HG02852 (cell line): ENCODE measurements at regions not wholly inside any gene's neighbourhood (a gene's known extent, or its start where the extent isn't known, plus 50 kb on each side); places are given as distances from the start of the nearest gene placed in this dataset.
"Not testable (repeated sequence)": the region's sequence is repeated elsewhere in the genome, so short reads cannot be mapped to it uniquely, and the experiment has no call there.

Experiments
- ATAC-seq: cut with Tn5 transposase; IDR thresholded peaks from one replicate; pipeline ENCODE4 v1.9.1; 2021; ENCODE audit warnings: mild to moderate bottlenecking, moderate library complexity; ENCODE audit not compliant: unreplicated experiment

DNA sequence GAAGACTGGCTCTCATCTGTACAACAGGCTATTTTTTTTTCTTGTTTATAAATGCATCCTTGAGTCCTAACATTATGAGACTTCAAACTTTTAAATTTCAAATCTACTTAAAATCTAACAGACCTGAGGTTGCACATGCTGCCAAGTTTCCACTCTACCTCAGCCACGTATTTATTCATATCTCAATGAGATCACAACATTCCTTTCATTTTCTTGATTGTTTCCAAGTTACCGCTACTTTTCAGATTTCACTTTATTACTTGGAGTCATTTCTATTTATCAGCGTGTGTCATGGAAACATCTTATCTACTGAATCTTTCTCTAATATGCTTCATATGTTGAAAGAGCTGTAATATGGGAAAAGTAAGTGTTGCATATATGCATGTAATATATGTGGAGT, 1257.5 kb upstream of the ATXN8OS start:
- no peak for ATAC-seq

DNA sequence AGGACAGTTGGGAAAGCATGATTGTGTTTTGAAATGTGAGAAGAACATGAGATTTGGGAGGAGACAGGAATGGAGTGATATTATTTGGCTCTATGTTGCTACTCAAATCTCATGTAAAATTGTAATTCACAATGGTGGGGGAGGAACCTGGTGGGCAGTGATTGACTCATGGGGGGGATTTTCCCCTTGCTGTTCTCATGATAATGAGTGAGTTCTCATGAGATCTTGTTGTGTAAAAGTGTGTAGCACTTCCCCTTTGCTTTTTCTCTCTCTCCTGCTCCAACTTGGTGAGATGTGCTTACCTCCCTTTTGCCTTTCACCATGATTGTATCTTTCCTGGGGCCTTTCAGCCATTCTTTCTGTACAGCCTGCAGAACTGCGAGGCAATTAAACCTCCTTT, 1261.0 kb upstream of the ATXN8OS start:
- ATAC-seq: no peak

DNA sequence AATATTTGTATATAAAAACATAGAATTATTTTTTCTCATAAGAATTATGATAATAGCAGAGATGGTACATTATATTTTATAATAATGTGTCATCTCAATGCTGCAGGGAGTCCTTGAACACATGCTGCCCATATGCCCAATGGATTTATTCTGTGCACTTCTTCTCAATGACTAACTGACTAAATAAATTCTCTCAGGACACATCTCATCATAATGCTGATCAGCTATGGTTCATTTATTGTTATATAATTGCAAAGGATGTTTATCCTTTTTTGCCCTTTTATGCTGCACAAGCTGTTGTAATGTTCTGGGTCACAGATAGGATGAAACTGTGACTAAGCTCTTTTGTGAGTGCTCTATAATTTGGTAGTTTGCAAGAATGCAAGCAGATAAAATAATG, 1273.3 kb upstream of the ATXN8OS start:
- no peak for ATAC-seq

DNA sequence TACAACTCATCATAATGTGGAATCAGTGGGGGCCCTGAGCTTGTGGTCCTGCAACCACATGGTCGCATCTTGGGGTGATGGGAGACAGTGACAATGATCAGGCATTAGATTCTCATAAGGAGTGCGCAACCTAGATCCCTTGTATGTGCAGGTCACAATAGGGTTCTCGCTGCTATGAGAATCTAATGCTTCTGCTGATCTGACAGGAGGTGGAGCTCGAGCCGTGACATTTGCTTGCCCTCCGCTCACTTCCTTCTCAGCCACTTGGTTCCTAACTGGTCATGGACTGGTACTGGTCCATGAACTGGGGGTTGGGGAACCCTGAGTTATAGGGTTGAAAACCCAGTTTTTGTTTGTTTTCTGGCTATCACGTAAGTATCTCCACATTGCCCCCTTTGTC, 1290.9 kb upstream of the ATXN8OS start:
- no peak for ATAC-seq

DNA sequence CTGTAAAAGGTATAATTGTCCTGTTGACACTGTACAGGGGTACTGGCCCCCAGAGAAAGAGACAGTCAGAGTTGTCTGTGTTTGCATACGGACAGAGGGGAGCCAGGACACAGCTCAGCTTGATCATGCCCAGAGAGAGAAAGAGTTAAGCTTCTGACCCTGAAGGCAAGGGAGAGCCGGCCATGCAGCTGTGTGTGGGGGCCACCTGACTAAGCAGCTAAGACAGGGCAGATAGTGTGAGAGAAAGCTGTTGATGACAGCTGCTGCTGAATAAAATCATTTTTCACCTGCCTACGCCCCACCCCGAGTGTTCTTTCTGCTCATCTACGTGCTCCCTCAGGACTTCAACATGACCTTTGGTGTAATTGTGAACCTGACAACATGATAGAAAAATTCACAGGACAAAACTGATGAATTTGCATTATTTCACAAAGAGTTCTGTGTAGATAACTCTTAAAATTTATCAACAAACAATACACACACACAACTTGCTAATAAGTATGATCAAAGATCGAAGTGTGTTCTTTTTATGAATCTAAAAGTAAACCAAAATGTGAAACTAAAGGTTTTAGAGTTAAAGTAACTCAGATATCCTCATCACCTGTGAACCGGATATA, 1294.3 kb upstream of the ATXN8OS start:
- no peak for ATAC-seq

DNA sequence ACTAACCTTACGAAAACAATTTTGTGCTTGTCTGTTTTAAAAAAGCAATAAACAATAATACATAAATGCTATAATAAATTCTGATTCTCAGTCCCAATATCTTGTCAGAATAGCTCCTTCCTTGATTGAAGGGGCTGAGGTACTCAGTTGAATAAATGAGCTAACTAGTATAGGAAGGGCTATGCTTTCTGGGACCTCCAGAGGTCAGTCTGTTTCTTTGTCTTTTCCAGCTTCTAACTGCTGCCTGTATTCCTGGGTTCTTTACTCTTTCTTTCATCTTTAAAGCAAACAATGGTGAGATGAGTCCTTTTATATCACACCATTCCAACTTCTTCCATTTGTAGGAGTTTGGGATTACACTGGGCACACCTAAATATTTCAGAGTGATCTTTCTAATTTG, 1297.0 kb upstream of the ATXN8OS start:
- no peak for ATAC-seq

DNA sequence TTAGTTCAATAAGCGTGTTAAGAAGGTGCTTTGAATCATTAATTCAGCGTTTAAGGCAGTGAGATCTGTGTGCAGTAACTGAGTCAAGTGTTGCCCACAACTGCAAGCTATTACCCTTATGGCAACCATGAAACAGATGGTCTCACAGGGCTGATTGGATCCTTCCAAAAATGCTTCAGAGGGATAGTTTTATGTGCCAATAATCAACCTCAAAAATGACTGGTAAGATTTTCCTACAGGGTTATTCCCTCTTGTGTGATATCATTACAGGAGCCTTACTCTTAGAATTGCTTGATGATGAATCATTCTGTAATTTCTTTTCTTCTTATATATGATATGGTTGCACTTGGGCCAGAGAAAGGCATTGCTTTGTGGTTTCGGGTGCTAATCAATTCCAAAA, 1299.2 kb upstream of the ATXN8OS start:
- no peak for ATAC-seq

DNA sequence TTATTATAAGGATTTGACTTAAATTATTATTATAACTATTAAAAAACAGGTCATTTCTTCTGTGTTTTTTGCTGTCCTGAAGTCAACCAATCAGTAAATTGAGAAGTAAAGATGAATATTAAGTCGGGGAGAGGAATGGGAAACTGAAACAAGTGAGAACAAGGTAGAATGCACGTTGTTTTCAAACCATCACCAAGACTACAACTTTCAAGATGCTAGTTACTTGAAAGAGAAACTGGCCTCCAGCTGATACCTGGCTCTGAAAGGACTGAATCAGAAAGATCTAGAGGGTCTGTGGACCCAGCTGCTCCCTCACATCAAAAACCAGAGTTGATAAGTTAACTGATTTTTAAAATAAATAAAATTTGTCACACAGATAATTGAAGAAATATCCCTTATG, 1301.5 kb upstream of the ATXN8OS start:
- ATAC-seq: peak; percentile 57

DNA sequence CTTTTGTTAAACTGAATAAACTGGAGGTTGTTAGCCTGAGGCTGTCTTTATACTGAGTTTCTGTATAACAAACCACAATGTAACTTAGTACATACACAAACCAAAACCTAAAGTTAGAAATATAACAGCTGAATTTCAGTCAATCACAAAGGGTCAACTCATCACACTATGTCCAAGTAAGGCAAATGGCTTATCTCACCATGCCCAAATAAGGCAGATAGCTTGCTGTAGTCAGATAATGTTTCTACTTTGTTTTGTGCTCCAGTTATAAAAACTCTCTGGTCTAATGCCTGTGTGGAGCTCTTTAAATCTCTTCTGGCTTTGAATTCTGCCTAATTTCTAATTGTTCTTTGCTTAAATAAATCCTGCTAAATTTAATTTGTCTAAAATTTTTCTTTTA, 1323.4 kb upstream of the ATXN8OS start:
- no peak for ATAC-seq

DNA sequence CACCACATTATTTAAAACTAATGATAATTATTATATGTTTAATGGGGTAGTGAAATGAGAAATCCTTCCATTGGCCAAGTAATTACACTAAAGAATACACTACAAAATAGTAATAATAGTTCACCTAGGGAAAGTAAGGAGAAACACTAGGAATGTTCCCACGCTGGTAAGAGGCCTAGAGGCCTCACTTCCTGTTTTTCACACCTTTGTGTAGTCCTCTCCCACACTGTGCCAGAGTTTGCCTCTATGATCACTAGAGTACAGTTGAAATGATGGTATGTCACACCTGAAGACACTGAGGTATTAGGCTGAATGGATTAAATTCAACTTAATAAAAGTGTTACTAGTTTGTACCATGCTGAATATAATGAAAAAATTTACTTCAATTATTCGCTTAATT, 1348.0 kb upstream of the ATXN8OS start:
- no peak for ATAC-seq

DNA sequence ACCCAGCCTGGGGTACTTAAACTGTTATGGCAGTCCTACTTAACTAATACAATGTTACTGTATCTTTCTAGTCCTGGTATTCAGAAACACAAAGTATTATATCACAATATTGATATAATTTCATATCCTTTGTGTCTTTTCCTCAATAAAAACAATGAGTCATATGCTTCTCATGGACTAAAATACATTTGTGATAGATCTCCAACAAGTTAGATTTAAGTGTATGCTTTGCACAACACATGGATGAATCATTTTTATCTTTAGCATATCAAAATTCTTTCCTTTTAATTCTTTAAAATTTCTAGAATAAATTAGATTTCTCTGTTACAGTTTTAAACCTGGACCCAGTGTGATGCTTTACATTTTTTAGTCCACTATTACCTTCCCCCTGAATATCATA, 1357.8 kb upstream of the ATXN8OS start:
- no peak for ATAC-seq

DNA sequence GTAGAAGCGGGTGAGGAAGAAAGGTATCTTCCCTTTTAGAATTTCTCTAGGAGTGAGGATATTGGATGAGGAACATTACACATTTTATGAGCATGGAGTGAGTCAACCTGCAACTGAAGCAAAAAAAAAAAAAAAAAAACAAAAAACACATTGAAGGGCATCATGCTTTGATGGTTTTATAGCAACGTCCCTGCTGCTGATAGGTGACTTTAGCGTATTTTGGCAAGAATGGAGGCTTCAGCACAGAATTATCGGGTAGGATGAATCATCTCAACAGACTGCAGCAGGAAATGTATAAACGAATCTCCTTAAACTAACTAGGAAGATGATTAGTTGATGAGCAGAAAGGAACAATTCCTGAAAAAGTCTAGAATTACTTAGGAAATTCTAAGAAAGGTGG, 1359.6 kb upstream of the ATXN8OS start:
- ATAC-seq: no peak

DNA sequence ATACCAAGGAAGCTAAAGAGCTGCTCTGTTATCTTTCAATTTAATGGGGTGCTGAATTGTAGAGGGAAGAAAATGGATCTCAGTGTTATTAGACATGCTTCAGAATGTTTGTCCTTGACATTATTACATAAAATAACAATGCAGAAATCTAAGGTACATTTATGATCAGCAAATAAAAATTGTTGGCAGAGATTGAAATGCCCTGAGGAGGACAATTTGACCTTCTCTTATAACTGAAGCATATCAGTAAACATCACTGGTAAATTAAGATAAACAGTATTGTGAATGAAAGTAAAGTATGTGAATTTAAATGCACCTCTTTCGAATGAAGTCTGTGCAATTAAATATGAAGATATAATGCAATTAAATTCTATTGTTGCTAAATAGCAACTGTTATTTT, 1362.1 kb upstream of the ATXN8OS start:
- no peak for ATAC-seq

DNA sequence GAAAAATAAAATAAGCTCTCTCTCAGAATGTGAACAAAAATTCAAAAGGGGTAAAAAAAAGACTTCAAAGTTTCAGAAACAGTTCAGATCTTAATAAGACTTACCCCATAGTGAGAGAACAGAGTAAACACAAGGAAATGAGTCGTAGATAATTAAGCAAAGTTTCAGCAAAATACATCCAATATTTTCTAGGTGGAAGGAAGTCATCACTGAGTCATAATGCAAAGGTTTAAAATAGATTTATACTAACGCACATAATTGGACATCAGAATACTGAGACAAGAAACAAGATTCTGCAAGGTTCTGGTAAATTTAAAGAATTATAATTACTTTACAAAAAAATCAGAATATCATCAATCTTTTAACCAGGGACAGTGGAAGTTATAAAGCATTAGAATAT, 1370.7 kb upstream of the ATXN8OS start:
- ATAC-seq: no peak

DNA sequence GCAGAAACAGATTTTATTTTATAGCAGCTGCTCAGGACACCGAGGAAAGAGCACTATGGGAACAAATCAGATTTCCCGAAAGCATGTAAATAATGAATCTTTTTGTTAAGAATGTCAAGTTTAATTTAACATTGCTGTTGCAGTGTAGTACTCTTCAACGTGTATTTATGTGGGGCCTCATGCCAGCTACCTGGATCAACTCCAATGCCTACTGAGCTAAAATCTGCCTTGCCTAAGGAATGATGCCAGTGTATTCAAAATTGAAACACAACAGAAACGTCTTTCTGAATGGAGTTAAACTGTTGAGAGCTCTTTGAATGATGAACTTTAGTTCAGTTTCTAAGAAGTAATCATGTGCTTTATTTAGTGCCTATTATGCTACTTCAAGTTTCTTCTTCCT, 1379.8 kb upstream of the ATXN8OS start:
- no peak for ATAC-seq

DNA sequence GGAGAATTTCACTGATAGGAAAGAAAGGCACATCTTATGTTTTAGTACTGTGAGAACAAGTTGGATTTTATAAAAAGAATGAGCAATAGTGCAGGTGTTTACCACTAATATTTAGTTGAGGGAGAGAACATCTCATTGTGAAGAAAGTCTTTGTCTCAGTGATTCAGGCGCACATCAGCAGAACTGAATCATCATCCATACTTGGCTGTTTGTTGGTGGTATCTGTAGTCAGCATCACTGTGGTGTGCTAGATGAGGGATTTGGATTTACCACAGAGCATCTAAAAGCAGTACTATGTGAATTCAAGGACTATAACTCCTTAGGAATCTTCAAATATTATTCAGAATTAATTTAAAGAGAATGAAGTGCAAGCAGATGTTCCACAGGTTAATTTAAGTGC, 1380.5 kb upstream of the ATXN8OS start:
- ATAC-seq: no peak

DNA sequence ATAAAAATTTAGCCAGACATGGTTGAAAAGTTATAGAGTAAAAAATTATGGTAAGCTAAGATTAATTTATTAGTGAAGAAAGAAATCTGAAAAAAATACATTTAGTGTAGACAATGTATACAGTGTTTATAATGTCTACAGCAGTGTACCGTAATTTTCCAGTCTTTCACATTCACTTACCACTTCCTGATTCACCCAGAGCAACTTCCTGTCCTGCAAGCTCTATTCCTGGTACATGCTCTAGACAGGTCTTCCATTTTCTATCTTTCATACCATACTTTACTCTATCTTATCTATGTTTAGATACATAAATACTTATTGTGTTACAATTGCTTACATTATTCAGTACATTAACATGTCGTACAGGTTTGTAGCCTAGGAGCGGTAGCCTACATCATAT, 1387.8 kb upstream of the ATXN8OS start:
- no peak for ATAC-seq

DNA sequence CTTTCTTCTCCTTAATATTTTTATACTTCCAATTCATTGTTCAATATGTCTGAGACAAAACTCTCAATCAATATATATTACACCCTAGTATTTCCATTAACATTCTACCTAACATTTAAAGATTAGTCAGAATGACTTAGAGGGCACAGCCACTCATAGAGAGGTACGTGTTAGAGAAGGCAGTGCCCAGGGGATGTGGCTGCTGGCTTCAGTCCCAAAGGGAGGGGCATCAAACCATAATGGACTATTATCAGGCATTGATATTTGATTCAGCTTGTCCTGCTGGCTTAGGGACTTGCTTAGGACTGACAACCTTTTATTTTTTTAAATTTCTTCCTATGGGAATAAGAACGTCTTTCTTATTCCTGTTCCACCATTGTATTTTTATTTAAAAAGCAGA, 1392.0 kb upstream of the ATXN8OS start:
- no peak for ATAC-seq

DNA sequence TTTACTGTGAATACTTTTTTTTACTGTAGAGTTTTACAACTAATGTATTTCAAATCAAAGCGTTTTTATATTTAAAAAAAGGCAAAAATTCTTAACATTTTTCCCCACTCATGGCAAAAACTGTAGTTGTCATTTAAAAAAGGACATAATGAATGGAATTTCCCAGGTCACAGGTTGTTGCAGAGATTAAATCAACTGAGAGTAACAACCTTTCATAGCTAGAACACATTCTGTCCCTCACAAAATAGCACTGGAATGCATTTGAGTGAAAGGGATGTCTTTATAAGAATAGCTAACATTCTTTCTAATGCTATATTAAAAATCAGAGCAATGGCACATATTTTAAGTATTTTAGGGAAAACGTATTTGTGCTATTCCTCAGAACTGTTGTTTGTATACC, 1393.3 kb upstream of the ATXN8OS start:
- no peak for ATAC-seq

DNA sequence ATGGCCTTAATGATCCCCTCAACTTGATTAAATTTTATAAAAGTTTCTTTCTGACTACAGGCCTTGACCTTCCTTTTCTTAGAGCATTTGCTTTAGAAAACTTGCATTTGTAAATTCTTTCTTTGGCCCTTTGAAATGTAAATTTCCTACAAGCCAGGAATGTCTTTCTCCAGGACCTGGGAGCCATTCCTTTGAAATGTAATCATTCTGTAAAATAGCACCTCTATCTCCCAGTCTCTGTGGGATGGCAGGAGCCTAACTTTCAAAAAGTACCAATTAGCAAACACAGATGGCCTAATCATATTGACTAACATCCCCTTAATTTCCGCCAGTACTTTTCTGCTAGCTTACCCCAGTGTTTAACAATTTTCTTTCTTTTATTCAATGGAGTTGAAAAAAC, 1394.2 kb upstream of the ATXN8OS start:
- ATAC-seq: no peak

DNA sequence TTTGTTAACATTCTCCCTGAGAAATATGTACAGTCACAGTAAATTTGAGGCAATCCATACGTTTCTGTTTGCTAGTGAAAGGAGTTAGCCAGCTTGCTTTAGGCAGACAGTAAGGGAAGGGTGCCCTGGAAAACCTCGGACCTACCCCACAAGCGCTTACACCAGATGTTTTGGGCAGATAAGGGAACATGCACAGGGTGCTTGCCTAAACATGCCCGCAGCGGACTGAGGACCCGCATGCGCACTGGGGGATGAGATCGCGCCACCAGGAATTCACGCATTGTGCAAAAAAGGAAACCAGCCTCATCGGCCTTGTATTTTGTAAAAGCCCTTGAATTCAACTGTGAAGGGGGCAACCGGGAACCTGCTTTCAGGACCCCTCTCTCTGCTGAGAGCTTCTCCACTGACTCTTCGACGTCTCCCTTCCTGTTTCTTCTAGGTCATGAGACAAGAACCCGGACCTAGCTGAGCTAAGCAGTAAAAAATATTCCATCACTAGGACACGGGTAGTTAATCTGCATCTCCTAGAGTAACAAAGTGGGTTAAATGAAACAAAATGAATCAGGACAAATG, 1399.2 kb upstream of the ATXN8OS start:
- no peak for ATAC-seq

DNA sequence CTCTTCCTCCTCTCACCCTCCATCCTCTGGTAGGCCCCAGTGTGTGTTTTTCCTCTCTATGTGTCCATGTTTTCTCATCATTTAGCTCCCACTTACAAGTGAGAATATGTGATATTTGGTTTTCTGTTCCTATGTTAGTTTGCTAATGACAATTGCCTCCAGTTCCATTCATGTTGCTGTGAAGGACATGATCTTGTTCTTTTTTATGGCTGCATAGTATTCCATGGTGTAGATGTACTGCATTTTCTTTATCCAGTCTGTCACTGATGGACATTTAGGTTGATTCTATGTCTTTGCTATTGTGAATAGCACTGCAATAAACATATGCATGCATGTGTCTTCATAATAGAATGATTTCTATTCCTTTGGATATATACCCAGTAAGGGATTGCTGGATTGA, 1401.6 kb upstream of the ATXN8OS start:
- not testable (repeated sequence) for ATAC-seq

DNA sequence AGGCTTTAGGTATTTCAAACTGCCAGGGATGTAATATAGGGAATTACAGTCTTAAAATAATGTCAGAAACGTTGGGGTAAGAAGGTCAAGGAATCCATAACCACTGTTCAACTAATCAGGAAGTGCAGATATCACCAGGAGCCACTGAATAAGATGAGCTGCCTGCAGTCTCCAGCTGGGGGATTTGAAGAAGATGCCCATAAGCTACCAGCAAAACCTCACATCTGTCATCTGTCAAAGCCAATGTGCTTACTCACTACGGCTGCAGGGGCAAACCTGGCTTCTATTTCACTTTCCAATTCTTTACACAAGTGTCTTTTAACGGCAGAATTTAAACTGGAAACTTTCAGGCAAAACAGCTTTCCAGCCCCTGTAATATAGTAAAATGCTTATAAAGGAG, 1410.1 kb upstream of the ATXN8OS start:
- ATAC-seq: no peak
